Caco-2 (cell line): ENCODE measurements at regions not wholly inside any gene's neighbourhood (a gene's known extent, or its start where the extent isn't known, plus 50 kb on each side); places are given as distances from the start of the nearest gene placed in this dataset.
"Not testable (repeated sequence)": the region's sequence is repeated elsewhere in the genome, so short reads cannot be mapped to it uniquely, and the experiment has no call there.

ENCODE experiments used
- BruUV-seq: library from RNA; stranded (reverse); fragments of 400-500 nt; replicated peaks from 2 replicates; lab custom pipeline; 2021; lab: Mats Ljungman, UMichigan
- CTCF ChIA-PET: fragments of 300-600 bp; sonication (Branson Sonifier 250); formaldehyde crosslinking; loops from one replicate; lab custom pipeline; 2022; ENCODE audit warnings: antibody characterized with exemption; lab: Charles Lee
- POLR2A ChIA-PET: fragments of 300-600 bp; sonication (Branson Sonifier 250); formaldehyde crosslinking; loops from one replicate; lab custom pipeline; 2022; ENCODE audit warnings: antibody characterized with exemption; lab: Charles Lee
- DNase-seq, 2 experiments: peaks; one replicate each; pipeline versions ENCODE4 v3.0.0 to v3.0.0-alpha.2; 2020 to 2022
- H3K27me3 ChIP-seq: replicated peaks from 2 replicates; pipeline ENCODE4 v1.6.0; 2011; ENCODE audit warnings: low read length; ENCODE audit not compliant: control insufficient read depth, insufficient read depth
- H3K36me3 ChIP-seq: 2 replicates; pipeline ENCODE4 v1.5.1; 2011; ENCODE audit warnings: low read length; ENCODE audit not compliant: control insufficient read depth, insufficient read depth
- H3K4me1 ChIP-seq: fragments of 250-450 bp; sonication (Bioruptor Pico); 2 replicates; pipeline ENCODE4 v1.5.1; 2020; ENCODE audit warnings: mild to moderate bottlenecking
- H3K4me3 ChIP-seq: 2 replicates; pipeline ENCODE4 v1.5.1; 2011; ENCODE audit warnings: low read depth, mild to moderate bottlenecking, control low read depth, low read length
- H3K9me3 ChIP-seq: fragments of 250-450 bp; sonication (Bioruptor Pico); 2 replicates; pipeline ENCODE4 v1.5.1; 2020; ENCODE audit warnings: mild to moderate bottlenecking, moderate library complexity
- H3K27ac Mint-ChIP-seq: one replicate; pipeline ENCODE4 v1.8.0; 2022; ENCODE audit warnings: mixed read lengths; ENCODE audit not compliant: unreplicated experiment
- H3K27me3 Mint-ChIP-seq: one replicate; pipeline ENCODE4 v1.8.0; 2022; ENCODE audit warnings: mixed read lengths; ENCODE audit not compliant: insufficient read depth, unreplicated experiment
- H3K36me3 Mint-ChIP-seq: one replicate; pipeline ENCODE4 v1.8.0; 2022; ENCODE audit warnings: mild to moderate bottlenecking, mixed read lengths; ENCODE audit not compliant: insufficient read depth, unreplicated experiment
- H3K4me1 Mint-ChIP-seq: one replicate; pipeline ENCODE4 v1.8.0; 2022; ENCODE audit warnings: low read depth, mixed read lengths; ENCODE audit not compliant: unreplicated experiment
- H3K4me3 Mint-ChIP-seq: one replicate; pipeline ENCODE4 v1.8.0; 2022; ENCODE audit warnings: mild to moderate bottlenecking, moderate library complexity, mixed read lengths; ENCODE audit not compliant: unreplicated experiment
- H3K9me3 Mint-ChIP-seq: one replicate; pipeline ENCODE4 v1.8.0; 2022; ENCODE audit warnings: mixed read lengths; ENCODE audit not compliant: unreplicated experiment
- CTCF ChIP-seq, 2 experiments: fragments of 200-600 bp in 1 of 2; IDR thresholded peaks; 1 replicate in 1 of 2; 2 replicates in 1 of 2; pipeline versions ENCODE4 v1.5.1 to v1.8.0; 2011 to 2022; ENCODE audit warnings: antibody characterized with exemption in 1 of 2, control low read depth in 1 of 2, inconsistent platforms in 1 of 2, low read depth in 1 of 2, low read length in 1 of 2, mild to moderate bottlenecking in 1 of 2, moderate library complexity in 1 of 2; ENCODE audit not compliant: insufficient read depth in 1 of 2, severe bottlenecking in 1 of 2, unreplicated experiment in 1 of 2
- intact Hi-C: fragments of 100-400 bp; cut with micrococcal nuclease; formaldehyde crosslinking; loops from one replicate; pipeline ENCODE4 v1.10.0; 2022; ENCODE audit not compliant: unreplicated experiment

GRCh38 chrX:28158019-28158777 is 176.9 kb upstream of the DCAF8L1 start:
- Mint-ChIP-seq H3K4me1 (no peaks in the 10 kb centered on the region), H3K9me3 (no peaks in the 10 kb centered on the region), H3K27me3 (no peaks in the 10 kb centered on the region), H3K27ac (no peak overlapping the region), H3K36me3 (no peaks in the 10 kb centered on the region), H3K4me3 (no peak overlapping the region)
- H3K27me3 ChIP-seq: no peaks in the 10 kb centered on the region
- POLR2A ChIA-PET: no interaction called here
- H3K4me3 ChIP-seq: no peak overlapping the region
- no peaks in the 10 kb centered on the region for H3K4me1 ChIP-seq
- no peak for TF ChIP-seq CTCF (IDR thresholded peaks at IDR 0.05; ENCODE audit: insufficient read depth in 1 of 2, low read depth in 1 of 2, low read length in 1 of 2, severe bottlenecking in 1 of 2, unreplicated experiment in 1 of 2)
- DNase-seq: no peak
- intact Hi-C loops: no loop called here
- no peaks in the 10 kb centered on the region for H3K9me3 ChIP-seq
- CTCF ChIA-PET: no interaction called here
- no peaks in the 10 kb centered on the region for H3K36me3 ChIP-seq
- no TSS peak for BruUV-seq

GRCh38 chrX:28152263-28152662 is 171.0 kb upstream of the DCAF8L1 start:
- H3K4me1 Mint-ChIP-seq, H3K4me1 ChIP-seq, H3K36me3 ChIP-seq, H3K4me3 ChIP-seq, H3K27me3 Mint-ChIP-seq, H3K9me3 ChIP-seq, POLR2A ChIA-PET, H3K36me3 Mint-ChIP-seq, H3K27ac Mint-ChIP-seq, H3K27me3 ChIP-seq, H3K4me3 Mint-ChIP-seq, BruUV-seq, CTCF ChIA-PET, DNase-seq, intact Hi-C loops, H3K9me3 Mint-ChIP-seq: not testable (repeated sequence)

- Histone ChIP-seq H3K4me1 (no peaks in the 10 kb centered on the region), H3K4me3 (no peak overlapping the region), H3K27me3 (no peaks in the 10 kb centered on the region), H3K9me3 (no peaks in the 10 kb centered on the region), H3K36me3 (no peaks in the 10 kb centered on the region)
- no TSS peak for BruUV-seq
- Mint-ChIP-seq H3K27me3 (no peaks in the 10 kb centered on the region), H3K9me3 (no peaks in the 10 kb centered on the region), H3K27ac (no peak overlapping the region), H3K4me1 (no peaks in the 10 kb centered on the region), H3K36me3 (no peaks in the 10 kb centered on the region), H3K4me3 (no peak overlapping the region)
- ChIA-PET CTCF (no interaction called here), POLR2A (no interaction called here)
- TF ChIP-seq CTCF (IDR thresholded peaks at IDR 0.05; ENCODE audit: insufficient read depth in 1 of 2, low read depth in 1 of 2, low read length in 1 of 2, severe bottlenecking in 1 of 2, unreplicated experiment in 1 of 2): no peak
- intact Hi-C loops: no loop called here
- DNase-seq: no peak
These were observed 154.3 kb upstream of the DCAF8L1 start for GRCh38 chrX:28135378-28136047.
